ENCODE measurements at regions not wholly inside any gene's neighbourhood (a gene's known extent, or its start where the extent isn't known, plus 50 kb on each side); places are given as distances from the start of the nearest gene placed in this dataset.

DNA sequence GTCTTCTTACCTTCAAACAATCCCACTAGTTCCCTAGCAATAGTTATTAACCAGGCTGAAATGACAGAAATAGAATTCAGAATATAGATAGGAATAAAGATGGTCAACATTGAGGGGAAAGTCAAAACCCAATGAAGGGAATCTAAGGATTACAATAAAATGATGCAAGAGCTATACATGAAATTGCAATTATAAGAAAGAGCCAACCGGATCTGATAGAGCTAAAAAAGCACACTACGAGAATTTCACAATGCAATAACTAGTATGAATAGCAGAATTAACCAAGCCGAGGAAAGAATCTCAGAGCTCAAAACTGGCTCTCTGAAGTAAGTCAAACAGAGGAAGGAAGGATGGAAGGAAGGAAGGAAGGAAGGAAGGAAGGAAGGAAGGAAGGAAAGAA lies 288.7 kb upstream of the KCND2 start:
- no peaks in the 10 kb centered on the region for H3K27me3 Mint-ChIP-seq (ENCODE audit: unreplicated experiment)
- no peak overlapping the region for H3K27ac Mint-ChIP-seq (ENCODE audit: unreplicated experiment)
- peaks cover 9% of the 10 kb centered on the region for H3K9me3 Mint-ChIP-seq (ENCODE audit: unreplicated experiment)
- TF ChIP-seq, protein P1, sequence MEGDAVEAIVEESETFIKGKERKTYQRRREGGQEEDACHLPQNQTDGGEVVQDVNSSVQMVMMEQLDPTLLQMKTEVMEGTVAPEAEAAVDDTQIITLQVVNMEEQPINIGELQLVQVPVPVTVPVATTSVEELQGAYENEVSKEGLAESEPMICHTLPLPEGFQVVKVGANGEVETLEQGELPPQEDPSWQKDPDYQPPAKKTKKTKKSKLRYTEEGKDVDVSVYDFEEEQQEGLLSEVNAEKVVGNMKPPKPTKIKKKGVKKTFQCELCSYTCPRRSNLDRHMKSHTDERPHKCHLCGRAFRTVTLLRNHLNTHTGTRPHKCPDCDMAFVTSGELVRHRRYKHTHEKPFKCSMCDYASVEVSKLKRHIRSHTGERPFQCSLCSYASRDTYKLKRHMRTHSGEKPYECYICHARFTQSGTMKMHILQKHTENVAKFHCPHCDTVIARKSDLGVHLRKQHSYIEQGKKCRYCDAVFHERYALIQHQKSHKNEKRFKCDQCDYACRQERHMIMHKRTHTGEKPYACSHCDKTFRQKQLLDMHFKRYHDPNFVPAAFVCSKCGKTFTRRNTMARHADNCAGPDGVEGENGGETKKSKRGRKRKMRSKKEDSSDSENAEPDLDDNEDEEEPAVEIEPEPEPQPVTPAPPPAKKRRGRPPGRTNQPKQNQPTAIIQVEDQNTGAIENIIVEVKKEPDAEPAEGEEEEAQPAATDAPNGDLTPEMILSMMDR (IDR thresholded peaks at IDR 0.05) = no peak
- H3K4me1 Mint-ChIP-seq (ENCODE audit: unreplicated experiment) = no peaks in the 10 kb centered on the region
- H3K4me3 Mint-ChIP-seq (ENCODE audit: unreplicated experiment) = no peak overlapping the region
- DNase-seq (ENCODE audit: extremely low spot score, unreplicated experiment) = no peak
- no peaks in the 10 kb centered on the region for H3K36me3 Mint-ChIP-seq (ENCODE audit: unreplicated experiment)

GRCh38 chr7:119988401-119988800 lies 284.6 kb upstream of the KCND2 start:
- no peak for DNase-seq (ENCODE audit: extremely low spot score, unreplicated experiment)
- no peak overlapping the region for H3K4me3 Mint-ChIP-seq (ENCODE audit: unreplicated experiment)
- no peaks in the 10 kb centered on the region for H3K4me1 Mint-ChIP-seq (ENCODE audit: unreplicated experiment)
- H3K27me3 Mint-ChIP-seq (ENCODE audit: unreplicated experiment) = no peaks in the 10 kb centered on the region
- TF ChIP-seq, protein P1 (IDR thresholded peaks at IDR 0.05) = no peak
- peaks cover 16% of the 10 kb centered on the region for H3K9me3 Mint-ChIP-seq (ENCODE audit: unreplicated experiment)
- H3K27ac Mint-ChIP-seq (ENCODE audit: unreplicated experiment) = no peak overlapping the region
- H3K36me3 Mint-ChIP-seq (ENCODE audit: unreplicated experiment) = no peaks in the 10 kb centered on the region

- no peak for DNase-seq (ENCODE audit: extremely low spot score, unreplicated experiment)
- H3K27ac Mint-ChIP-seq (ENCODE audit: unreplicated experiment) = no peak overlapping the region
- no peak overlapping the region for H3K4me3 Mint-ChIP-seq (ENCODE audit: unreplicated experiment)
- H3K4me1 Mint-ChIP-seq (ENCODE audit: unreplicated experiment) = peaks cover under 1% of the 10 kb centered on the region
- no peaks in the 10 kb centered on the region for H3K36me3 Mint-ChIP-seq (ENCODE audit: unreplicated experiment)
- TF ChIP-seq, protein P1 (IDR thresholded peaks at IDR 0.05) = no peak
- H3K27me3 Mint-ChIP-seq (ENCODE audit: unreplicated experiment) = no peaks in the 10 kb centered on the region
- H3K9me3 Mint-ChIP-seq (ENCODE audit: unreplicated experiment) = peaks cover 23% of the 10 kb centered on the region
Observed at GRCh38 chr7:119994928-119995327, 278.0 kb upstream of the KCND2 start.

GRCh38 chr7:119996634-119997033 lies 276.3 kb upstream of the KCND2 start:
- no peak overlapping the region for H3K4me3 Mint-ChIP-seq (ENCODE audit: unreplicated experiment)
- TF ChIP-seq, protein P1 (IDR thresholded peaks at IDR 0.05) = no peak
- no peak overlapping the region for H3K27ac Mint-ChIP-seq (ENCODE audit: unreplicated experiment)
- no peaks in the 10 kb centered on the region for H3K36me3 Mint-ChIP-seq (ENCODE audit: unreplicated experiment)
- peaks cover 16% of the 10 kb centered on the region for H3K9me3 Mint-ChIP-seq (ENCODE audit: unreplicated experiment)
- DNase-seq (ENCODE audit: extremely low spot score, unreplicated experiment) = no peak
- peaks cover 8% of the 10 kb centered on the region for H3K4me1 Mint-ChIP-seq (ENCODE audit: unreplicated experiment)
- no peaks in the 10 kb centered on the region for H3K27me3 Mint-ChIP-seq (ENCODE audit: unreplicated experiment)

- Mint-ChIP-seq H3K4me3 (ENCODE audit: unreplicated experiment) (no peak overlapping the region), H3K4me1 (ENCODE audit: unreplicated experiment) (peaks cover 8% of the 10 kb centered on the region), H3K27me3 (ENCODE audit: unreplicated experiment) (no peaks in the 10 kb centered on the region), H3K27ac (ENCODE audit: unreplicated experiment) (peak overlapping the region; percentile 24), H3K9me3 (ENCODE audit: unreplicated experiment) (peaks cover 5% of the 10 kb centered on the region), H3K36me3 (ENCODE audit: unreplicated experiment) (no peaks in the 10 kb centered on the region)
- DNase-seq (ENCODE audit: extremely low spot score, unreplicated experiment) = no peak
- TF ChIP-seq, protein P1 (IDR thresholded peaks at IDR 0.05) = no peak
Observed at GRCh38 chr7:119999738-120000475, 273.1 kb upstream of the KCND2 start.
